PC-3 (cell line): ENCODE measurements at regions not wholly inside any gene's neighbourhood (a gene's known extent, or its start where the extent isn't known, plus 50 kb on each side); places are given as distances from the start of the nearest gene placed in this dataset.

Experiments used
- ATAC-seq: fragments of 200-7000 bp; cut with Tn5 transposase; 2 replicates; pipeline ENCODE4 v1.9.1; 2020; ENCODE audit warnings: mild to moderate bottlenecking, moderate library complexity
- BruUV-seq: library from RNA; stranded (reverse); fragments of 400-500 nt; replicated peaks from 2 replicates; lab custom pipeline; 2021; lab: Mats Ljungman, UMichigan
- CTCF ChIA-PET: fragments of 300-600 bp; sonication (Branson Sonifier 250); formaldehyde crosslinking; loops from one replicate; lab custom pipeline; 2022; ENCODE audit warnings: antibody characterized with exemption; lab: Charles Lee
- POLR2A ChIA-PET: fragments of 300-600 bp; sonication (Branson Sonifier 250); formaldehyde crosslinking; loops from one replicate; lab custom pipeline; 2022; ENCODE audit warnings: antibody characterized with exemption; ENCODE audit not compliant: unreplicated experiment; lab: Charles Lee
- DNase-seq: peaks from one replicate; pipeline ENCODE4 v3.0.0-alpha.2; 2015
- H2AFZ ChIP-seq: fragments of 300-600 bp; sonication (generic); 2 replicates; pipeline ENCODE4 v1.6.0; 2016; ENCODE audit warnings: antibody characterized with exemption, low read length
- H3F3A ChIP-seq: fragments of 300-600 bp; sonication (generic); one replicate; pipeline ENCODE4 v1.6.0; 2017; ENCODE audit warnings: antibody characterized with exemption, low read length, control low read depth, mild to moderate bottlenecking; ENCODE audit not compliant: unreplicated experiment
- H3K27ac ChIP-seq: fragments of 300-600 bp; sonication (generic); 2 replicates; pipeline ENCODE4 v1.5.1; 2016; ENCODE audit warnings: mild to moderate bottlenecking, low read length
- H3K27me3 ChIP-seq: fragments of 300-600 bp; sonication (generic); 2 replicates; pipeline ENCODE4 v1.6.1; 2016; ENCODE audit warnings: low read length, mixed read lengths
- H3K36me3 ChIP-seq: fragments of 300-600 bp; sonication (generic); 2 replicates; pipeline ENCODE4 v1.6.1; 2016; ENCODE audit warnings: low read depth, mixed run types, low read length, mixed read lengths
- H3K4me1 ChIP-seq: fragments of 300-600 bp; sonication (generic); 2 replicates; pipeline ENCODE4 v1.5.1; 2016; ENCODE audit warnings: low read length; ENCODE audit not compliant: insufficient read depth
- H3K4me2 ChIP-seq: fragments of 300-600 bp; sonication (generic); 2 replicates; pipeline ENCODE4 v1.6.0; 2016; ENCODE audit warnings: low read length
- H3K4me3 ChIP-seq: fragments of 300-600 bp; sonication (generic); 2 replicates; pipeline ENCODE4 v1.5.1; 2016; ENCODE audit warnings: mild to moderate bottlenecking, low read length, mixed read lengths
- H3K79me2 ChIP-seq: fragments of 300-600 bp; sonication (generic); 2 replicates; pipeline ENCODE4 v1.6.1; 2017; ENCODE audit warnings: low read length, mixed read lengths
- H3K9ac ChIP-seq: fragments of 300-600 bp; sonication (generic); 2 replicates; pipeline ENCODE4 v1.6.0; 2016; ENCODE audit warnings: mild to moderate bottlenecking, low read length
- H3K9me2 ChIP-seq: fragments of 300-600 bp; sonication (generic); replicated peaks from 2 replicates; pipeline ENCODE4 v1.6.1; 2016; ENCODE audit warnings: mixed run types, low read length, mixed read lengths
- H3K9me3 ChIP-seq: fragments of 300-600 bp; sonication (generic); 2 replicates; pipeline ENCODE4 v1.6.1; 2016; ENCODE audit warnings: low read length, mixed read lengths
- H4K20me1 ChIP-seq: fragments of 300-600 bp; sonication (generic); 2 replicates; pipeline ENCODE4 v1.6.1; 2016; ENCODE audit warnings: low read length, mixed read lengths
- EZH2 ChIP-seq: fragments of 300-600 bp; sonication (generic); IDR thresholded peaks from one replicate; pipeline ENCODE4 v1.6.1; 2017; ENCODE audit warnings: antibody characterized with exemption, mild to moderate bottlenecking, low read length; ENCODE audit not compliant: unreplicated experiment
- EZH2phosphoT487 ChIP-seq: fragments of 300-600 bp; sonication (generic); IDR thresholded peaks from 2 replicates; pipeline ENCODE4 v1.6.1; 2018; ENCODE audit warnings: mild to moderate bottlenecking, antibody characterized with exemption, low read length, borderline replicate concordance
- intact Hi-C: fragments of 100-400 bp; cut with micrococcal nuclease; formaldehyde crosslinking; loops from 2 replicates; pipeline ENCODE4 v1.9.0; 2023
- TF ChIP-seq, protein P1 (sequence below): fragments of 300-600 bp; sonication (generic); conservative IDR thresholded peaks from 2 replicates; pipeline ENCODE4 v1.5.1; 2017; ENCODE audit warnings: antibody characterized with exemption, low read depth, mild to moderate bottlenecking, low read length

- DNase-seq (no peak), ATAC-seq (no peak)
- intact Hi-C loops = no loop called here
- Histone ChIP-seq H3K79me2 (no peaks in the 10 kb centered on the region), H3F3A (no peaks in the 10 kb centered on the region), H2AFZ (no peak overlapping the region), H4K20me1 (no peaks in the 10 kb centered on the region), H3K9me2 (no peaks in the 10 kb centered on the region), H3K4me1 (no peaks in the 10 kb centered on the region), H3K27ac (no peak overlapping the region), H3K4me2 (no peak overlapping the region), H3K36me3 (no peaks in the 10 kb centered on the region), H3K9me3 (no peaks in the 10 kb centered on the region), H3K9ac (no peak overlapping the region), H3K4me3 (no peak overlapping the region), H3K27me3 (peaks cover 65% of the 10 kb centered on the region)
- no TSS peak for BruUV-seq
- ChIA-PET CTCF (no interaction called here), POLR2A (no interaction called here)
- TF ChIP-seq EZH2 (no peak), EZH2phosphoT487 (no peak)
- TF ChIP-seq, protein P1, sequence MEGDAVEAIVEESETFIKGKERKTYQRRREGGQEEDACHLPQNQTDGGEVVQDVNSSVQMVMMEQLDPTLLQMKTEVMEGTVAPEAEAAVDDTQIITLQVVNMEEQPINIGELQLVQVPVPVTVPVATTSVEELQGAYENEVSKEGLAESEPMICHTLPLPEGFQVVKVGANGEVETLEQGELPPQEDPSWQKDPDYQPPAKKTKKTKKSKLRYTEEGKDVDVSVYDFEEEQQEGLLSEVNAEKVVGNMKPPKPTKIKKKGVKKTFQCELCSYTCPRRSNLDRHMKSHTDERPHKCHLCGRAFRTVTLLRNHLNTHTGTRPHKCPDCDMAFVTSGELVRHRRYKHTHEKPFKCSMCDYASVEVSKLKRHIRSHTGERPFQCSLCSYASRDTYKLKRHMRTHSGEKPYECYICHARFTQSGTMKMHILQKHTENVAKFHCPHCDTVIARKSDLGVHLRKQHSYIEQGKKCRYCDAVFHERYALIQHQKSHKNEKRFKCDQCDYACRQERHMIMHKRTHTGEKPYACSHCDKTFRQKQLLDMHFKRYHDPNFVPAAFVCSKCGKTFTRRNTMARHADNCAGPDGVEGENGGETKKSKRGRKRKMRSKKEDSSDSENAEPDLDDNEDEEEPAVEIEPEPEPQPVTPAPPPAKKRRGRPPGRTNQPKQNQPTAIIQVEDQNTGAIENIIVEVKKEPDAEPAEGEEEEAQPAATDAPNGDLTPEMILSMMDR = no peak
Observed at GRCh38 chr2:118611691-118612090, 235.8 kb downstream of the EN1 start.

- DNase-seq (no peak), ATAC-seq (no peak)
- no peaks in the 10 kb centered on the region for H3K9me2 ChIP-seq
- H3K79me2 ChIP-seq = no peaks in the 10 kb centered on the region
- POLR2A ChIA-PET = no interaction called here
- no TSS peak for BruUV-seq
- no peaks in the 10 kb centered on the region for H4K20me1 ChIP-seq
- CTCF ChIA-PET = no interaction called here
- H3K27me3 ChIP-seq = peaks cover 60% of the 10 kb centered on the region
- H3K9me3 ChIP-seq = no peaks in the 10 kb centered on the region
- H3K4me2 ChIP-seq = no peak overlapping the region
- H3K4me1 ChIP-seq = no peaks in the 10 kb centered on the region
- no peak overlapping the region for H3K4me3 ChIP-seq
- no peak overlapping the region for H3K27ac ChIP-seq
- intact Hi-C loops = no loop called here
- H2AFZ ChIP-seq = no peak overlapping the region
- H3F3A ChIP-seq = no peaks in the 10 kb centered on the region
- H3K36me3 ChIP-seq = no peaks in the 10 kb centered on the region
- TF ChIP-seq, protein P1 = no peak
- TF ChIP-seq EZH2phosphoT487 (no peak), EZH2 (no peak)
- no peak overlapping the region for H3K9ac ChIP-seq
Observed at GRCh38 chr2:118609138-118609537, 238.3 kb downstream of the EN1 start.

- Histone ChIP-seq H3K4me3 (no peak overlapping the region), H3K9ac (no peak overlapping the region), H3K4me1 (no peaks in the 10 kb centered on the region), H3K9me2 (no peaks in the 10 kb centered on the region), H3K9me3 (no peaks in the 10 kb centered on the region), H3K27me3 (peaks cover 61% of the 10 kb centered on the region), H4K20me1 (no peaks in the 10 kb centered on the region), H3K27ac (no peak overlapping the region), H3K79me2 (no peaks in the 10 kb centered on the region), H3K4me2 (no peak overlapping the region), H3F3A (no peaks in the 10 kb centered on the region), H3K36me3 (no peaks in the 10 kb centered on the region), H2AFZ (no peak overlapping the region)
- ChIA-PET POLR2A (no interaction called here), CTCF (interaction anchor here (0.5 kb wide), 1 partner anchor 676 kb away, joined by 5 read pairs; no protein-coding TSS in a partner anchor)
- intact Hi-C loops = no loop called here
- no peak for TF ChIP-seq EZH2phosphoT487
- no peak for TF ChIP-seq EZH2
- TF ChIP-seq, protein P1 = no peak
- ATAC-seq = no peak
- no peak for DNase-seq
- no TSS peak for BruUV-seq
Observed at GRCh38 chr2:118607641-118608040, 239.8 kb downstream of the EN1 start.
